ENCODE measurements at regions not wholly inside any gene's neighbourhood (a gene's known extent, or its start where the extent isn't known, plus 50 kb on each side); places are given as distances from the start of the nearest gene placed in this dataset.

DNA sequence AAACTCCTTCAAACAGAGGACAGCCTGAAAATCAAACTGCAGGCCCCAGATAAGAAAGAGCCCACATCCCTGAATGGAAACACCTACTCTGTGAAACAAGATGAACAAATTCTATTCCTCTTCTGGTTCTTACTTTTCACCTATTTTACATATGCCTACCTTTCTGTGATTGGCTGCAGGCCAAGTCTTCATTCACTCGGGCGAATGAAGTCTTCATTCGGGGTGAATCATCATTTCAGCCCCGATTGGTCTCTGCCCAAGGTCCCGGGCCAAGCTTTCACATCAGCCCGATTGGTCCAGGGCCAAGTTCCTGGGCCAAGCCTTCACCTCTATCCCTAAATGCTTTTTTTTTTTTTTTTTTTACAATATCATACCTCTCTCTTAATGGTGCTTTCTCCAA, 529.8 kb upstream of the ACTRT1 start:
- no peak for ATAC-seq (replicated peaks)
- peaks cover 0 to 9% of the 10 kb centered on the region in 2 donors for H3K9me3 Mint-ChIP-seq
- H3K36me3 Mint-ChIP-seq: no peaks in the 10 kb centered on the region
- no peaks in the 10 kb centered on the region for H3K4me1 Mint-ChIP-seq
- H3K27me3 Mint-ChIP-seq: no peaks in the 10 kb centered on the region
- H3K27ac Mint-ChIP-seq: no peak overlapping the region
- no peak overlapping the region for H3K4me3 Mint-ChIP-seq
- no peak for DNase-seq

DNA sequence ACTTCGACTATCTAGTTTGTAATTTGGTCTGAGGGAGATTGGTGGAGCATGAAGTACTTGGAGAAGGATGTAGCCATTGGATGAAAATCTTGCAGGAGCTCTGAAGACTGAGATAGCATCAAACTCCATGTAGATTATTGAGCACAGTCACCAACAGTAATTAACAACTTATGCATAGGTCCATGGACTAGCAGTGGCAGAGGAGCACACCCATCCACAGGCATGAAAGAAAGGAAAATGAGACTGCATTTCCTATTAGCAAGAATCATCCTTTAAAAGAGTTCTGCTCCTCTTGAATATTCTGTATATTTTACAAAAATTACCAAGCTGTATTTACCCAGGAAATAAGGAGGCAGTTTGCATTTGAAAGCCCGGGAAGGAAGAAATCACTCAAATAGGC, 529.4 kb upstream of the ACTRT1 start:
- peaks cover 0 to 9% of the 10 kb centered on the region in 2 donors for H3K9me3 Mint-ChIP-seq
- H3K4me3 Mint-ChIP-seq: no peak overlapping the region
- no peaks in the 10 kb centered on the region for H3K36me3 Mint-ChIP-seq
- no peaks in the 10 kb centered on the region for H3K4me1 Mint-ChIP-seq
- no peak overlapping the region for H3K27ac Mint-ChIP-seq
- ATAC-seq (replicated peaks): no peak
- no peak for DNase-seq
- H3K27me3 Mint-ChIP-seq: no peaks in the 10 kb centered on the region

GRCh38 chrX:128543114-128543513, 490.9 kb upstream of the ACTRT1 start:
- DNase-seq (no peak), ATAC-seq (replicated peaks) (no peak)
- Mint-ChIP-seq H3K4me3 (no peak overlapping the region), H3K36me3 (no peaks in the 10 kb centered on the region), H3K27me3 (no peaks in the 10 kb centered on the region), H3K27ac (no peak overlapping the region), H3K4me1 (no peaks in the 10 kb centered on the region), H3K9me3 (peaks cover 4 to 10% of the 10 kb centered on the region in 2 donors)

- H3K4me1 Mint-ChIP-seq: no peaks in the 10 kb centered on the region
- ATAC-seq (replicated peaks): peak; percentile 25 to 41
- DNase-seq: no peak
- no peak overlapping the region for H3K27ac Mint-ChIP-seq
- H3K27me3 Mint-ChIP-seq: no peaks in the 10 kb centered on the region
- no peaks in the 10 kb centered on the region for H3K36me3 Mint-ChIP-seq
- peaks cover 2 to 5% of the 10 kb centered on the region in 2 donors for H3K9me3 Mint-ChIP-seq
- no peak overlapping the region for H3K4me3 Mint-ChIP-seq
These were observed 466.3 kb upstream of the ACTRT1 start for GRCh38 chrX:128518508-128518907.

GRCh38 chrX:128517691-128518090, 465.5 kb upstream of the ACTRT1 start:
- Mint-ChIP-seq H3K27me3 (no peaks in the 10 kb centered on the region), H3K36me3 (no peaks in the 10 kb centered on the region), H3K4me3 (no peak overlapping the region), H3K27ac (no peak overlapping the region), H3K9me3 (peaks cover 2 to 4% of the 10 kb centered on the region in 2 donors), H3K4me1 (no peaks in the 10 kb centered on the region)
- ATAC-seq (replicated peaks) (no peak), DNase-seq (no peak)

GRCh38 chrX:128504496-128504895, 452.3 kb upstream of the ACTRT1 start:
- H3K27ac Mint-ChIP-seq: no peak overlapping the region
- H3K27me3 Mint-ChIP-seq: no peaks in the 10 kb centered on the region
- peaks cover 0 to 3% of the 10 kb centered on the region in 2 donors for H3K9me3 Mint-ChIP-seq
- ATAC-seq (replicated peaks): no peak
- no peaks in the 10 kb centered on the region for H3K4me1 Mint-ChIP-seq
- no peak for DNase-seq
- no peaks in the 10 kb centered on the region for H3K36me3 Mint-ChIP-seq
- no peak overlapping the region for H3K4me3 Mint-ChIP-seq

- Mint-ChIP-seq H3K27me3 (no peaks in the 10 kb centered on the region), H3K4me3 (no peak overlapping the region), H3K9me3 (peaks cover 0 to 3% of the 10 kb centered on the region in 2 donors), H3K4me1 (no peaks in the 10 kb centered on the region), H3K36me3 (no peaks in the 10 kb centered on the region), H3K27ac (no peak overlapping the region)
- no peak for DNase-seq
- no peak for ATAC-seq (replicated peaks)
These were observed 411.9 kb upstream of the ACTRT1 start for GRCh38 chrX:128464116-128464515.

GRCh38 chrX:128460835-128461234, 408.6 kb upstream of the ACTRT1 start:
- Mint-ChIP-seq H3K27ac (no peak overlapping the region), H3K4me1 (no peaks in the 10 kb centered on the region), H3K36me3 (no peaks in the 10 kb centered on the region)

DNA sequence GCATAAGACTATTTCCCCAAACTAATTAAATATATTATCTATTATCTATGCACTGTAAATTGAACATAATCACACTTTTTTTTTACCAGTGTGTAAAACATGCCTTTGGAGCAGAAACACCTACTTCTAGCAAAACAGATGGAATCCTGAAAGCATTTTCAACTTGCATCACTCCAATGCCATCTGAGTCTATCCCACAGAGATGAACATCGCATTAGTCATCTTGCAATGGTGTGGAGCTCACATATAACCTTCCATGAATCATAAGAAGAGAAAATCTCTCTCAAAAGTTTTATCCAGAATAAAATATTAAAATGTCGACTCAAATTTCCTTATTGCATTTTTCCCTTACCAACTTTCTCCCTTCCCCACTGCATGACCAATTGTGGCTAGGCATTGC, 406.7 kb upstream of the ACTRT1 start:
- no peak overlapping the region for H3K27ac Mint-ChIP-seq
- DNase-seq (no peak), ATAC-seq (replicated peaks) (no peak)
- H3K9me3 Mint-ChIP-seq: peaks cover 11 to 18% of the 10 kb centered on the region in 2 donors
- no peaks in the 10 kb centered on the region for H3K27me3 Mint-ChIP-seq
- H3K4me1 Mint-ChIP-seq: no peaks in the 10 kb centered on the region
- no peak overlapping the region for H3K4me3 Mint-ChIP-seq
- H3K36me3 Mint-ChIP-seq: no peaks in the 10 kb centered on the region

More at GRCh38 chrX:128460835-128461234, 408.6 kb upstream of the ACTRT1 start:
- no peaks in the 10 kb centered on the region for H3K27me3 Mint-ChIP-seq
- peaks cover under 1 to 3% of the 10 kb centered on the region in 2 donors for H3K9me3 Mint-ChIP-seq
- DNase-seq: no peak
- no peak overlapping the region for H3K4me3 Mint-ChIP-seq
- no peak for ATAC-seq (replicated peaks)

DNA sequence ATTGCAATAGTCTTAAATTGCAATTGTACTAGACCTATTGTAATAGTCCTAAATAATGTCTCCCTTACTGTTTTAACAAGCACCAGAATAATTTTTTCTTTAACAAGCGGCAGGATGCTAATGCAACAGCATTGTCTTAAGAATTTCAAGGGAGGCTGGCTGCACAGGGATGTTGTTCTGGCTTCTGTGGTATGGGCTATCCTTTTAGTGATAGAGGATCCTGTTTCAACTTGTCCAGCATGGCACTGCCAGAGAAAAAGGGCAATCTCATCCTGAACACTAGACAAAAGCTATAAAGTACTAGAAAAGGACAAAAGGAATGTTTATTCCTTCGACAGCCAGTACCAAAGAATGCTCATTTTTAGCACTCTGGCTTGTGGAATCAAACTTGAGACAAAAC, 405.5 kb upstream of the ACTRT1 start:
- H3K36me3 Mint-ChIP-seq: no peaks in the 10 kb centered on the region
- no peak overlapping the region for H3K4me3 Mint-ChIP-seq
- H3K9me3 Mint-ChIP-seq: peaks cover 11 to 18% of the 10 kb centered on the region in 2 donors
- no peaks in the 10 kb centered on the region for H3K4me1 Mint-ChIP-seq
- ATAC-seq (replicated peaks): no peak
- no peaks in the 10 kb centered on the region for H3K27me3 Mint-ChIP-seq
- DNase-seq: no peak
- no peak overlapping the region for H3K27ac Mint-ChIP-seq

- H3K4me3 Mint-ChIP-seq: no peak overlapping the region
- DNase-seq: no peak
- H3K36me3 Mint-ChIP-seq: no peaks in the 10 kb centered on the region
- no peaks in the 10 kb centered on the region for H3K27me3 Mint-ChIP-seq
- no peak for ATAC-seq (replicated peaks)
- H3K27ac Mint-ChIP-seq: no peak overlapping the region
- H3K9me3 Mint-ChIP-seq: peaks cover 0 to 7% of the 10 kb centered on the region in 2 donors
- no peaks in the 10 kb centered on the region for H3K4me1 Mint-ChIP-seq
These were observed 387.0 kb upstream of the ACTRT1 start for GRCh38 chrX:128439159-128439558.

DNA sequence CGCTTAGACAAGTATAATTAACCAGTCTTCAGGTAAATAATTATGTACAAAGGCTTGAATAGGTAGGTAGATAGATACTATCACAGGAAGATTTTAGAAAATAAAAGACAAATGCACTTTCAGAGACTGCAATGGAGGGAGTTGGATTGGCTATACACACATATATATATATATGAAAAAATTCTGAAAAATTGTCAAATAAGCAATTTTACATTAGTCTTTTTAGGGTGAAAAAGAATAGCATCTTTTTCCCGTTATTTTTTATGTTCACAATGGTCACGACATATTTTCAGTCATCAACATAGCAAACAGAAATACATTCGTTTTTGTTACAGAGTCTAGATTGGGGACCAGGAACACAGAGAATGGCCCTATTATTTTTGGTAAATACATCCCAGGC, 385.9 kb upstream of the ACTRT1 start:
- Mint-ChIP-seq H3K27me3 (no peaks in the 10 kb centered on the region), H3K4me1 (no peaks in the 10 kb centered on the region), H3K36me3 (no peaks in the 10 kb centered on the region), H3K4me3 (no peak overlapping the region), H3K27ac (no peak overlapping the region), H3K9me3 (peaks cover 0 to 7% of the 10 kb centered on the region in 2 donors)
- no peak for ATAC-seq (replicated peaks)
- no peak for DNase-seq

DNA sequence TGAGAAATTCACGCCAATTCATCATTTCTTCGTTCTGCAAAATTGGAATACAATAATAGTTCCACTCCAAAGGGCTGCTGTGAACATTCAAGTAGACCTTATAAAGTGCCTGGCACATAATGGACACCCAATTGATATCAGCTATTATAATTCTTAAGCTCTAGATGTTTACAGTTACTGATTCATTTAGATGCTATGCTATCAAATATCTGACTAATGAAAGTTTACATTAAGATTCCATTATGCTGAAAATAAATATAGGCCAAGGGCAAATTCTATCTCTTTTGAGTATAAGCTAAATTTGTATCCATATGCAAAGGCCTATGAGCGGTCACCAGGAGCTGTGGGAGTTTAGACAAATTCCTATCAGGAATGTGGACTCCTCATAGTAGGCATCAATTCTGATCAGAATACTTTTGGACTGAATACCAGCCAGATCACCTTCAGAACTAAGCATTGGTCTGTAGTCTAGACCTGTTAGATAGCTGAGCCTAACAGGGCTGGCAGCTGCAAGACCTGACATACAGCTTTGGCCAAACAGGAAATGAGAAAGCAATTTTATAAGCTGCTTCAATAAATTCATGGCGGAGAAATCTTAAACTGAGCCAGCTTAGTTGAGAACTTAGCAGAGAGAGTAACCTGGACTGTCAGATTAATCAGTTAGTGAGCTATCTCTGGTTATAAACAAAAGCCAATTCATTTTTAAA, 384.3 kb upstream of the ACTRT1 start:
- no peak for DNase-seq
- no peak for ATAC-seq (replicated peaks)
- Mint-ChIP-seq H3K9me3 (peaks cover 0 to 10% of the 10 kb centered on the region in 2 donors), H3K27me3 (no peaks in the 10 kb centered on the region), H3K4me3 (no peak overlapping the region), H3K36me3 (no peaks in the 10 kb centered on the region), H3K4me1 (no peaks in the 10 kb centered on the region), H3K27ac (no peak overlapping the region)

- H3K27ac Mint-ChIP-seq: no peak overlapping the region
- no peaks in the 10 kb centered on the region for H3K4me1 Mint-ChIP-seq
- H3K27me3 Mint-ChIP-seq: no peaks in the 10 kb centered on the region
- DNase-seq (no peak), ATAC-seq (replicated peaks) (no peak)
- no peak overlapping the region for H3K4me3 Mint-ChIP-seq
- H3K36me3 Mint-ChIP-seq: no peaks in the 10 kb centered on the region
- peaks cover 0 to 1% of the 10 kb centered on the region in 2 donors for H3K9me3 Mint-ChIP-seq
These were observed 373.3 kb upstream of the ACTRT1 start for GRCh38 chrX:128425546-128425945.

- Mint-ChIP-seq H3K4me1 (no peaks in the 10 kb centered on the region), H3K9me3 (peaks cover 0 to 7% of the 10 kb centered on the region in 2 donors), H3K27me3 (no peaks in the 10 kb centered on the region), H3K36me3 (no peaks in the 10 kb centered on the region), H3K4me3 (no peak overlapping the region), H3K27ac (no peak overlapping the region)
- no peak for DNase-seq
- ATAC-seq (replicated peaks): no peak
These were observed 356.6 kb upstream of the ACTRT1 start for GRCh38 chrX:128408842-128409241.
